Immature natural killer cell (primary cell): ENCODE measurements at regions not wholly inside any gene's neighbourhood (a gene's known extent, or its start where the extent isn't known, plus 50 kb on each side); places are given as distances from the start of the nearest gene placed in this dataset.

Source experiments
- DNase-seq, 3 donors: peaks; one replicate each; pipeline ENCODE4 v3.0.0; 2022; ENCODE audit warnings: mixed read lengths in 1 of 3
- H3K27ac Mint-ChIP-seq, 6 donors: one replicate each; pipeline ENCODE4 v1.8.0; 2020; ENCODE audit warnings: mixed read lengths in 6 of 6, mild to moderate bottlenecking in 5 of 6, inconsistent platforms in 4 of 6, moderate library complexity in 3 of 6
- H3K27me3 Mint-ChIP-seq, 3 donors: one replicate each; pipeline ENCODE4 v1.8.0; 2020 to 2021; ENCODE audit warnings: low read depth in 3 of 3, mild to moderate bottlenecking in 3 of 3, mixed read lengths in 3 of 3, moderate library complexity in 3 of 3, inconsistent platforms in 1 of 3
- H3K36me3 Mint-ChIP-seq, 3 donors: one replicate each; pipeline ENCODE4 v1.8.0; 2020; ENCODE audit warnings: mixed read lengths in 3 of 3, inconsistent platforms in 2 of 3, mild to moderate bottlenecking in 2 of 3
- H3K4me1 Mint-ChIP-seq, 2 donors: one replicate each; pipeline ENCODE4 v1.8.0; 2020; ENCODE audit warnings: inconsistent platforms in 2 of 2, mild to moderate bottlenecking in 2 of 2, mixed read lengths in 2 of 2, moderate library complexity in 1 of 2
- H3K4me3 Mint-ChIP-seq, 5 donors: one replicate each; pipeline ENCODE4 v1.8.0; 2020; ENCODE audit warnings: mild to moderate bottlenecking in 5 of 5, mixed read lengths in 5 of 5, inconsistent platforms in 3 of 5, moderate library complexity in 3 of 5
- H3K9me3 Mint-ChIP-seq, 6 donors: one replicate each; pipeline ENCODE4 v1.8.0; 2020; ENCODE audit warnings: mild to moderate bottlenecking in 6 of 6, mixed read lengths in 6 of 6, inconsistent platforms in 4 of 6, moderate library complexity in 3 of 6

DNA sequence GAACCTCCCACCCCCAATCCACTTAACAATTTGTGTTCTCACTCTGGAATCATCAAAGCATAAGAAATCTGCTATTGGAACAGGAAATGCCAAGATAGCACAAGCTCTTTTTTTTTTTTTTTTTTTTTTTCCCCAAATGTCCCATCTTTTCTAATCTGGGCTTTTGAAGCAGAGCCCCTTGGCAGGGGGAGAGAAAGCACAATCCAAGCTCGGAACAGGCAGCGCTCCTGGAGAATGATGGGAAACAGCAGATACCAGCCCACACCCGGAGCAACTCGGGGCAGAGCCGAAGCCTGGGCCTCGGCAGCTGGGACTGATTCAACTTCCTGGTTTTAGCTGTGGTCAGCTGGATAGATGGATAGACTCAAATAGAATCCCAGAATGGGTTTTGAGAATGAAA lies 235.1 kb downstream of the QDPR start:
- Mint-ChIP-seq H3K4me1 (no peaks in the 10 kb centered on the region), H3K27ac (no peak overlapping the region)

DNA sequence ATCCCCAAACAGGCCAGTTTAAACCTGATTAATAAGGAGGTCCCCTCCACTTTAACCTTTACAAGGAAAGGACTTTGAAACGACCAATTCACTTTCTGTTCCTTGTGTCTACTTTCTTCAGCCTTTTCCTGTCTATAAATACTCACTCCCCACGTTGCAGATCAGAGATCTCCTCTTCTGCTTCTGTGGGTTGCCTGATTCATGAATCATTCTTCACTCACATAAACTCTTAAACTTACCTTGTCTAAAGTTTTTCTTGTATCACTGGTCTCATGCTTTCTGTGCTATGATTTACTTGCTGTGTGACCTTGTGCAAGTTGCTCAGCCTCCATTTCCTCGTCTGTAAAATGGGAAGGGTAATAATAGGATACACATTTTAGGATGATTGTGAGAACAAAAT lies 236.1 kb downstream of the QDPR start:
- Mint-ChIP-seq H3K27ac (no peak overlapping the region), H3K27me3 (peaks cover under 1 to 9% (median 2%) of the 10 kb centered on the region in 3 donors), H3K4me3 (no peak overlapping the region)

More for the DNA sequence above, 235.1 kb downstream of the QDPR start:
- Mint-ChIP-seq H3K27me3 (peaks cover 0 to 13% (median 2%) of the 10 kb centered on the region in 3 donors), H3K36me3 (no peaks in the 10 kb centered on the region), H3K4me3 (no peak overlapping the region), H3K9me3 (peaks cover 0 to 4% (median 0%) of the 10 kb centered on the region in 6 donors)
- DNase-seq, result no peak

DNA sequence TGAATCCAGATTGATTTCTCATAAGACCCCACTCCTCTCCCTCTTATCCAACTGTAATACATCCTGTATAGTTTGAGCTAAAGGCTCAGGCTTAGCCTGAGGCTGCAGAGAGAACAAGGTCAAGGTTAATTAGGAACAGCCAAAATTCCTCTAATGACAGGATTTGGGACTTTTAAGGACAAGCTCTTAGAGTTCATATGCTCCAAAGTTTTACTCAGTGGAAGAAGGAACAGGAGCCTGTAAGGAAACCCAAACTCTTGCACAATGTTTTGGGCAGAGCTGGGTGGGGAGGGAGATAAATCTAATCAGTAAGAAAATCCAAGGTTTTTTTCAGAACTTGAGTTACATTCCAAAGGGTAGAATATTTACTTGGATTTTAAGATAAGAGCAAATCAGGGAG lies 238.8 kb downstream of the QDPR start:
- H3K4me1 Mint-ChIP-seq, result no peaks in the 10 kb centered on the region
- no peak for DNase-seq

More for the DNA sequence above, 236.1 kb downstream of the QDPR start:
- no peak for DNase-seq
- no peaks in the 10 kb centered on the region for H3K4me1 Mint-ChIP-seq
- no peaks in the 10 kb centered on the region for H3K36me3 Mint-ChIP-seq
- peaks cover 0 to 4% (median 0%) of the 10 kb centered on the region in 6 donors for H3K9me3 Mint-ChIP-seq

DNA sequence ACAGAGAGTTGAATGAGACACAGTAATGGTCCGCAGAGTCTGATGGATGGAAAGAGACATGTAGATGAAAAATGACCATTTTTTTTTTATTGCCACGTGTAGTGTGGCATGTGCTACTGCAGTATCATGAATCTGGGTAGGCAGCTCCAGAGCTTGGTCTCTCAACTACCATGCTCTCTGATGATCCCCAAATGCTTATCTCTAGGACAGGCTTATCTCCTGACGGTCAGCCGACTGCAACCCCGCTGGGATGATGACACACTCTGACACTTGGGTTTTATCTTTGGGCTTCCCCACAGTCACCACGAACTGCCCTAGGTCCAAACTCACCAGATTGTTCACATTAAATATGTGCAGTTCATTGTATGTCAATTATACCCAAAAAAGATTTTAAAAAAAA lies 239.7 kb downstream of the QDPR start:
- Mint-ChIP-seq H3K36me3 (no peaks in the 10 kb centered on the region), H3K9me3 (peaks cover 0 to 10% (median 0%) of the 10 kb centered on the region in 6 donors), H3K27ac (no peak overlapping the region), H3K4me1 (no peaks in the 10 kb centered on the region), H3K4me3 (no peak overlapping the region), H3K27me3 (peaks cover 2 to 9% (median 2%) of the 10 kb centered on the region in 3 donors)
- no peak for DNase-seq

More for the DNA sequence above, 238.8 kb downstream of the QDPR start:
- H3K4me3 Mint-ChIP-seq, result no peak overlapping the region
- no peaks in the 10 kb centered on the region for H3K36me3 Mint-ChIP-seq
- peaks cover 0 to 10% (median 2%) of the 10 kb centered on the region in 3 donors for H3K27me3 Mint-ChIP-seq
- H3K27ac Mint-ChIP-seq, result no peak overlapping the region
- peaks cover 0 to 10% (median 0%) of the 10 kb centered on the region in 6 donors for H3K9me3 Mint-ChIP-seq

DNA sequence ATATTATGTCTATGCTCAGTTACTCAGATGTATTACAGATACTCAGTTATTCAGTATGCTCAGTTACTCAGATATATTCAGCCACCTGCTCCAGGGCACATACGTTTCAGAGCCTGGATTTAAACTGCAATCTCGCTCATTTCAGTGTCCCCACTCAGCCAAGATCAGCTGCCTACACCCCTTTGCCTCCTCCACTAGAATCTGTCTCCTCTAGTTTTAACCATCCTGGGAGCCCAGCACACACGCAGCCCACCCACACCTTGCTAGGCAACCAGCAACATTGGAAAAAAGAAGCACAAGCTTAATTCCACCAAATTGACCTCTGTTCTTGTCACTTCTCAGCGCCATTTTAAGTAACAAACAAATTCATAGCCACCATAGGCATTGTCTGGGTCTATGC lies 246.2 kb downstream of the QDPR start:
- Mint-ChIP-seq H3K9me3 (peaks cover 0 to 9% (median 0%) of the 10 kb centered on the region in 6 donors), H3K36me3 (no peaks in the 10 kb centered on the region), H3K4me1 (no peaks in the 10 kb centered on the region), H3K27ac (no peak overlapping the region), H3K27me3 (peaks cover 2 to 4% (median 3%) of the 10 kb centered on the region in 3 donors), H3K4me3 (no peak overlapping the region)
- DNase-seq, result no peak

DNA sequence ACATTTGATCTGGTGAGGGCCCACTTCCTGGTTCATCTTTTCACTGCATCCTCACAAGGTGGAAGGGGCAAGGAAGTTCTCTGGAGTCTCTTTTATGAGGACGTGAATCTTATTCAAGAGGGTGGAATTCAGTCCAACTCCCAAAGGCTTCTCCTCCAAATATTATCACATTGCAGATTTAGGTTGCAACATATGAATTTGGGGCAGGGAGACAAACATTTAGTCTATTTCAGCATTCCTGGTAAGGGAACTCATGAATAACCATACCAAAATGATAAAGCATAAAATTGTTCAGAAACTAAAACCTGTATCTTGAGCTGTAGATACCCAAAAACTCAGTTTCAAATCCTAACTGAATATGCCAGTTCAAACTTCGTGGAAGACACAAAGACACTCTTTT lies 246.8 kb downstream of the QDPR start:
- H3K4me1 Mint-ChIP-seq, result no peaks in the 10 kb centered on the region
- H3K27me3 Mint-ChIP-seq, result peaks cover 2 to 4% (median 3%) of the 10 kb centered on the region in 3 donors
- no peaks in the 10 kb centered on the region for H3K36me3 Mint-ChIP-seq
- H3K4me3 Mint-ChIP-seq, result no peak overlapping the region
- DNase-seq, result no peak
- no peak overlapping the region for H3K27ac Mint-ChIP-seq
- H3K9me3 Mint-ChIP-seq, result peaks cover 0 to 9% (median 0%) of the 10 kb centered on the region in 6 donors

DNA sequence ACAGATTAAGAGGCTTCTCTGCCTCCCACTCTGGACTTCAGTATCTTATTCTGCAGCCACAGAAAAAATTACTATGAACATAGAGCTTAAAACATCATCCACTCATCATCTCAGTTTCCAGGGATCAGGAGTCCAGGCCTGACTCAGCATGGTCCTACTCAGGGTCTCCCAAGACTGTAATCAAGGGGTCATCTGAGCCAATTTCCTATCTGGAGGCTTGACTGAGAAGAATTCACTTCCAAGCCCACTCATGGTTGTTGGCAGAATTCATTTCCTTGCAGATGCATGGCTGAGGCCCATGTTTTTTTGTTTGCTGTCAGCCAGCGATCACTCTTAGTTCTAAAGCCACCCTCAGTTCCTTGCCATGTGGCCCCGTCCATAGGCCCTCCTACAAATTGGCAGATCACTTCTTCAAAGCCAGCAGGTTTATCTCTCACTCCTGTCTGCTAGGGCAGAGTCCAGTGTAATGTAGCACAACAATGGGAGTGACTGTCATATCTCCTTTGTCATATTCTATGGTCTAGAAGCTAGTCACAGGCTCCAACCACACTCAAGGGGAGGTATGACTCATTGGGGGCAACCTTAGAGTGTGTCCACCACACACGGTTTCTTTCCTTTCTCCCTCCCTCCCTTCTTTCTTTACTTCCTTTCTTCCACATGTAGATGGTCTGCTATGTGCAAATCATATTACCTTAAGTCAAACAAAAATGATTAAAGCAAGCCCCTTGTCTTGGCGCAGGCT lies 251.6 kb downstream of the QDPR start:
- Mint-ChIP-seq H3K36me3 (no peaks in the 10 kb centered on the region), H3K4me3 (no peak overlapping the region), H3K27me3 (peaks cover 0 to 3% (median 0%) of the 10 kb centered on the region in 3 donors), H3K27ac (no peak overlapping the region), H3K9me3 (peaks cover 0 to 7% (median 0%) of the 10 kb centered on the region in 6 donors), H3K4me1 (no peaks in the 10 kb centered on the region)
- DNase-seq, result no peak

DNA sequence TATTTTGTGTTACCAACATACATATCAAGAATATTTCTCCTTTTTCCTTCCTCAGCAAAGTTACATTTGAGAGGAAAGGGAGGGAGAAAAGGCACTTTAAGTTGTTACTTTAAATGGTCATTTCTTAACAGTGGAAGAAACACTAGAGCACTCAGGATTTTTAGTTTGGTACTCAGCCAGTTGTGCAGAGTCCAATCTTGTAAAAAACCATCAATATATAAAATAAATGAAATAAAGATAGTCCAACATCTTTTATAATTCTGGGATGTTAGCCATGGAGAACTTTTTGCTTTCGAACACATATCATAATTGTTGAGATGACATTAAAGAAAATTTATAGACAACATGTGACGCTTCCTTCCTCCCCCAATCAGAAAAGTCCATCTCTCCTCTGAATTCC lies 253.8 kb downstream of the QDPR start:
- Mint-ChIP-seq H3K36me3 (no peaks in the 10 kb centered on the region), H3K4me3 (no peak overlapping the region), H3K27ac (no peak overlapping the region), H3K9me3 (peaks cover 0 to 12% (median 0%) of the 10 kb centered on the region in 6 donors), H3K27me3 (peaks cover 0 to 3% (median 0%) of the 10 kb centered on the region in 3 donors), H3K4me1 (no peaks in the 10 kb centered on the region)
- no peak for DNase-seq

DNA sequence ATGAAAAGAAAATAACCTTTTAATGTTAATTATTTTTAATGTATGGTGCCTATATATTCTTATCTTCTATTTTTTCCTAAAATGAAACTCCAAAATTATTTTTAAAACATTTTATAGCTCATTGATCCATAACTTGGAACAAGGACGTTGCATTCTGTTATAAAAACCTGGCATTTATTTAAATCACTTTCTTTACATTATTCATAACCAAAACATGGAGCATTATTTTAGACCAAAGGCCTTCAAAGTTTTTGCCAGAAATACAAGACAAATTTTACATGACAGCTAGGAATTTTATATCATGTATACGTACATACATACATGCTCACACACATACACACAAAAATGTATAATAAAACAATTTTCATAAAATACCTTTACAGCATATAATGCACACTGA lies 259.8 kb downstream of the QDPR start:
- peaks cover 0 to 3% (median 0%) of the 10 kb centered on the region in 3 donors for H3K27me3 Mint-ChIP-seq
- no peak for DNase-seq
- H3K36me3 Mint-ChIP-seq, result no peaks in the 10 kb centered on the region
- H3K4me1 Mint-ChIP-seq, result no peaks in the 10 kb centered on the region
- H3K4me3 Mint-ChIP-seq, result no peak overlapping the region
- peaks cover 0 to 7% (median 0%) of the 10 kb centered on the region in 6 donors for H3K9me3 Mint-ChIP-seq
- no peak overlapping the region for H3K27ac Mint-ChIP-seq

DNA sequence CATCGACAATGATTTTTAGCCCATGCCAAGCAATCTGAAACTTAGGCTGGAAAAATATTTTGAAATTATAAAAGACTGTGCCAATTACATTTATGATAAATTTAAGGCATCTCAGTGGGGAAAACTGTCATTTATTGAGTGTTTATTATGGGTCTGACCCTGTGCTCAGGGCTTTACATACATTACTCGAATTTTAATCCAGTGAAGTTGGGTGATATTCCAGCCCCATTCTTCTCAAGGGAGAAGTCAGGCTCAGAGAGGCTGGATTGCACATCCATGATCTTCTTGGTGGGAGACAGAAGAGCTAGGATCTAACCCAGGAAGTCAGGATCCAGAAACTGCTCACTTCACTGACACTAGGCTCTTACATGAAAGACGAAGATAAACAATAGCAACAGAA lies 260.8 kb downstream of the QDPR start:
- no peaks in the 10 kb centered on the region for H3K36me3 Mint-ChIP-seq
- no peak for DNase-seq
- peaks cover 0 to 7% (median 0%) of the 10 kb centered on the region in 6 donors for H3K9me3 Mint-ChIP-seq
- no peak overlapping the region for H3K27ac Mint-ChIP-seq
- no peaks in the 10 kb centered on the region for H3K27me3 Mint-ChIP-seq
- no peaks in the 10 kb centered on the region for H3K4me1 Mint-ChIP-seq
- H3K4me3 Mint-ChIP-seq, result no peak overlapping the region

DNA sequence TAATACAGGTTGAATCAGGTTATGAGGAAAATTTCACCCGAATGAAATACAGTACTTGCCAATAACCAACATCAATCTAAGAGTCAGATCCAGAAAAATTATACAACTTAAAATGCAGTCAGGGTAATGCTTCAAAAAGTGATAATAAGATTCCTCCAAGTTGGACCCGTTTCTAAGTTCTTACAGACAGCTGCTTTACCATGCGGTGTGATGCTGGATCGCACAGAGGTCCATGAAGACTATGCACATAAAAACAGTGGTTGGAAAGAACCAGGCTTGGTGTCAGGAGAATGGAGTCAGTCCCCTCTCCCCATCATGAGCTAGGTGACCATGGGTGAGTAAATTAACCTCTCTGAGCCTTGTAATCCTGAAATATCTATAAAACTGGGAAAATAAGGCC lies 261.3 kb downstream of the QDPR start:
- Mint-ChIP-seq H3K27ac (no peak overlapping the region), H3K4me3 (no peak overlapping the region), H3K27me3 (no peaks in the 10 kb centered on the region), H3K4me1 (no peaks in the 10 kb centered on the region), H3K36me3 (no peaks in the 10 kb centered on the region), H3K9me3 (peaks cover 0 to 7% (median 0%) of the 10 kb centered on the region in 6 donors)
- DNase-seq, result no peak

DNA sequence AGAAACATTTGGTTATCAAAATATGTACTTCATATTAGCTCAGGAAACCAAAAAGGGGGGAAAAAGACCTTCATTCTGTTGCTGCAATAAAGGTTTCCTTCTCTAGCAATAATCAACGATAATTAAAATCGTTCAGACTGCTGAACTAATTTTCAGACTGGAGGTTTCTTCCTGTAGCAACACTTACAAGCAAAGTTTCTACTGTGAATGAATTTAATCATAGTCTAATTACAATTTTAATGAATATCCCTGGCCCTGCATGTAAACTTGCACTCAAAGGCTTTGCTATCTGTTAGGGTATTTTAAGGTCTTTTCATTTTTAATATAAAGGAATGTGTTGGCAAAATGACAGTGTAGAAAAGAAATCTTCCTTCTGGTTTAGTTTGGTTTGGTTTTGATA lies 265.2 kb downstream of the QDPR start:
- no peak overlapping the region for H3K27ac Mint-ChIP-seq

DNA sequence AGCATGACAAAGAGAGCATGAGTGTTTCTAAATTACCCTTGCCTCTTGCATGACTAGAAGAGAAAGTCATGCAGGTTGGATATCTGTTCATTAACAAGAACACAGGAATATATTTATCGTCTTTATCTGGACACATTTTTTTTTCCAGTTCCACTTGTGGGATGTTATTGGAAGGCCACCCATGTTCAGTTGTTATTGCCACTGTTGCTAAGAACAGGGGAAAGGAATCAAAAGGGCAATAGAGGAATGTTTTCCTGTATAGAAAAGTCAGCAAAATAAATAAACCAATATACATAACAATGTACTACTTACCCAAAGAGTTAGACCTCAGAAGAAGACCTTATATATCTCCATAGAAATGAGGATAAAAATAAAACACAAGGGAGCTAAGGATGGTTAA lies 270.1 kb downstream of the QDPR start:
- Mint-ChIP-seq H3K4me1 (no peaks in the 10 kb centered on the region), H3K27ac (no peak overlapping the region), H3K4me3 (no peak overlapping the region), H3K27me3 (peaks cover 0 to 3% (median 2%) of the 10 kb centered on the region in 3 donors), H3K9me3 (peaks cover 0 to 4% (median 0%) of the 10 kb centered on the region in 6 donors), H3K36me3 (no peaks in the 10 kb centered on the region)
- no peak for DNase-seq

More for the DNA sequence above, 265.2 kb downstream of the QDPR start:
- H3K9me3 Mint-ChIP-seq, result peaks cover 0 to 4% (median 0%) of the 10 kb centered on the region in 6 donors
- no peaks in the 10 kb centered on the region for H3K4me1 Mint-ChIP-seq
- no peak for DNase-seq
- no peak overlapping the region for H3K4me3 Mint-ChIP-seq
- no peaks in the 10 kb centered on the region for H3K36me3 Mint-ChIP-seq
- H3K27me3 Mint-ChIP-seq, result no peaks in the 10 kb centered on the region

DNA sequence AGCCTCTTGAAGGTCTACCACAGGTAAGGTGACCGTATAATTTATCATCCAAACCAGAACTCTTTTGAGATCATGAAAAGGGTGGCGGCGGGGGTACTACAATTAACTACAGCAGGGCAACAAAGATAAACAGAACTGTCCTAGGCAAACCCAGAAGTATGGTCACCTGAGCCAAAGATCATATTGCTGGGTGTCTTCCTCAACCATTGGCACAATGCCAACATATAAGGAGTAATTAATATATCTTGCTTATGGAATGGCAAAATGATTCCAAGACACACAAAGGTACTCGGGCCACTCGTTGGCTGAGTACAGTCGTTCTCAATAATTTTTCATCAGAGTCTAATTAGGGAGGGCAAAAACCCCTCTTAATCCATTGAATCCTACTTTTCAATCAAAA lies 273.3 kb downstream of the QDPR start:
- Mint-ChIP-seq H3K9me3 (peaks cover 0 to 4% (median 0%) of the 10 kb centered on the region in 6 donors), H3K4me1 (no peaks in the 10 kb centered on the region), H3K4me3 (no peak overlapping the region), H3K27ac (no peak overlapping the region), H3K27me3 (peaks cover 0 to 3% (median 2%) of the 10 kb centered on the region in 3 donors), H3K36me3 (no peaks in the 10 kb centered on the region)
- no peak for DNase-seq

DNA sequence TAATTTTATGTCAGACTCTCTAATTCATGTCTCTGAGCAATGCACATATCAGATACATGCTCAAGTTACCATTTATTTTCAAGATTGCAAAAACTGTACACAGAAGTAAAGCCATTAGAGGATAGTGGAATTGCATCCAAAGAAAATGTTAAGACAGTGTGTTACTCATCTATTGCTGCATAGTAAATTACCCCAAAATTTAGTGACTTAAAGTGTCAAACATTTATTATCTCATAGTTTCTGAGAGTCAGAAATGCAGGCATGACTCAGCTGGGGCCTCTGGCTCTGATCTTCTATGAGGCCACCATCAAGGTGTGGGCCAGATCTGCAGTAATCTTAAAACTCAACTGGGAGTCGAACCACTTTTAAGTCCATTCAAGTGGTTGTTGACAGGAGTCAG lies 275.2 kb downstream of the QDPR start:
- no peaks in the 10 kb centered on the region for H3K36me3 Mint-ChIP-seq
- no peak overlapping the region for H3K27ac Mint-ChIP-seq
- H3K27me3 Mint-ChIP-seq, result peaks cover 0 to 5% (median 4%) of the 10 kb centered on the region in 3 donors
- no peaks in the 10 kb centered on the region for H3K4me1 Mint-ChIP-seq
- no peak for DNase-seq
- H3K9me3 Mint-ChIP-seq, result peaks cover 0 to 4% (median 0%) of the 10 kb centered on the region in 6 donors
- H3K4me3 Mint-ChIP-seq, result no peak overlapping the region
